ENCODE measurements at regions not wholly inside any gene's neighbourhood (a gene's known extent, or its start where the extent isn't known, plus 50 kb on each side); places are given as distances from the start of the nearest gene placed in this dataset.

DNA sequence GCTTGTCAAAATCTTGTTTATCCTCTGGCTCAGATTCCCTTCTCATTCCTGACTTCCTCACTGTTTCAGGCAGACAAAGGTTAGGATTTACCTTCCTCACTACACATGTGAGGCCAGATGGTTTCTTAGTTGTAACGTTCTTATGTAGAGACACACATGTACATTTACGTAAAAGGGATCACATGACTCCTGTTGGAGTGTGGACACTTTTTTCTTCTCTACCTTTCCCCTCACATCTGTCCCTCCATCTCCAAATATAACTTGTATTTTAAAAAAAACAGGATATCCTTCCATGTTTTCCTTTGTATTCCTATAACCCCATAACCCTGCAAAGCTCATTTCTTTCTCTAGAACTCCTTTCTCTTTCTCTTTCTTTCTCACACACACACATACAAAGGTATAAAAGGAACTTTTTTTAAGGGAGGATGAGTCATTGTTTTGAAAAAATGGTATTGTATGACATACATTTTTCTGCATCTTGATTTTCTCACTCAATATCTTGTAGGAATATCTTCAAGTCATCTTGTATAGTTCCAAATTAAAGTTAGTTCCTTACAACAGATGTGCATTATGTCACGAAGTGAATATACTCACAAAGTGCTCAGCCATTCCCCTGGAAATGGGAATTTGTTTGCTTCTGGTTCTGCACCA, 78.2 kb upstream of the SULF2 start:
- H3K4me3 ChIP-seq (ENCODE audit: low read length), result no peak overlapping the region
- no peak for DNase-seq
- H3K9me3 ChIP-seq (ENCODE audit: control insufficient read depth, low read depth, low read length), result peaks cover 5% of the 10 kb centered on the region
- H3K4me1 ChIP-seq (ENCODE audit: control insufficient read depth, insufficient read depth, low read length), result no peaks in the 10 kb centered on the region
- H3K27ac ChIP-seq (ENCODE audit: low read length), result no peak overlapping the region
- no peaks in the 10 kb centered on the region for H3K27me3 ChIP-seq (ENCODE audit: control insufficient read depth, insufficient read depth, low read length)
- no peaks in the 10 kb centered on the region for H3K36me3 ChIP-seq (ENCODE audit: control insufficient read depth, insufficient read depth, low read length)
- WGBS (ENCODE audit: insufficient coverage, low lambda C conversion rate), result 100% methylated on average over 1 of the region's 3 CpGs

DNA sequence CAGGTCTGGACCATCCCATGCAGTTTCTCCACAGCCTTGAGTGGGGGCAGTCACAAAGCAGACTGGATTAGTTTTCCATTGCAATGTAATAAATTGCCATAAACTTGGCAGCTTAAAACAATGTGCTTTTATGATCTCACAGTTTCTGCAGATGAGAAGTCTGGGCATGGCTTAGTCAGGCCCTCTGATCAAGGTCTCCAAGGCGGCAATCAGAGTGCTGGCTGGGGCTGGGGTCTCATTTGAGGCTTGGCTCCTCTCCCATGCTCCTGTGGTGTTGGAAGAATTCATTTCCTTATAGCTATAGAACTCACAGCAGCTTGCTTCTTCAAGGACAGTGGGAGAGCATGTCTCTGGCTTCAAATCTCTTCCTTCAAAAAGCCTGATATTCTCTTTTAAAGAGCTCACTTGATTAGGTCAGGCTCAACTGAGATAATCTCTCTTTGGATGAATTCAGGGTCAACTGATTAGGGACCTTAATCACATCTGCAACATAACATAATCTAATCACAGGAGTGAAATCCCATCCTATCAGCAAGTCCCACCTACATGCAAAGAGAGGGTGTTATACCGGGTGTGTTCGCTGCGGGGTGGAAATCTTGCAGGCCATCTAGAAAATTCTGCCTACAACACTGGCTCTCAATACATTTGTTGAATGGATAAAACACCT, 77.4 kb upstream of the SULF2 start:
- Histone ChIP-seq H3K4me3 (ENCODE audit: low read length) (no peak overlapping the region), H3K4me1 (ENCODE audit: control insufficient read depth, insufficient read depth, low read length) (no peaks in the 10 kb centered on the region), H3K27me3 (ENCODE audit: control insufficient read depth, insufficient read depth, low read length) (no peaks in the 10 kb centered on the region), H3K9me3 (ENCODE audit: control insufficient read depth, low read depth, low read length) (peaks cover 5% of the 10 kb centered on the region), H3K36me3 (ENCODE audit: control insufficient read depth, insufficient read depth, low read length) (no peaks in the 10 kb centered on the region), H3K27ac (ENCODE audit: low read length) (no peak overlapping the region)
- WGBS (ENCODE audit: insufficient coverage, low lambda C conversion rate), result 90% methylated on average over 3 of the region's 4 CpGs
- DNase-seq, result no peak

DNA sequence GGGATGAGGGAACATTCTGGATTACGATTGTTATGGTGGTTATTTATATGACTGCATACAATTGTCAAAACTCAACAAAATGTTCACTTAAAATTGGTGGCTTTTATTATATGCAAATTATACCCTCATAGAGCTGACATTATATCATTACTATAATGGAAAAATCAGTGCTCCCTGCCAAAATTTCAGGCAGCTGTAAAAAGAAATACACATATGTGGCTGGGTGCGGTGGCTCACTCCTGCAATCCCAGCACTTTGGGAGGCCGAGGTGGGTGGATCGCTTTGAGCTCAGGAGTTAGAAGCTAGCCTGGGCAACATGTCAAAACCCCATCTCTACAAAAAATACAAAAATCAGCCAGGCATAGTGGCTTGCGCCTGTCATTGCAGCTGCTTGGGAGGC, 75.8 kb upstream of the SULF2 start:
- 93% methylated on average over 2 of the region's 5 CpGs for WGBS (ENCODE audit: insufficient coverage, low lambda C conversion rate)
- Histone ChIP-seq H3K27me3 (ENCODE audit: control insufficient read depth, insufficient read depth, low read length) (no peaks in the 10 kb centered on the region), H3K27ac (ENCODE audit: low read length) (no peak overlapping the region), H3K36me3 (ENCODE audit: control insufficient read depth, insufficient read depth, low read length) (no peaks in the 10 kb centered on the region), H3K4me1 (ENCODE audit: control insufficient read depth, insufficient read depth, low read length) (peaks cover 5% of the 10 kb centered on the region), H3K9me3 (ENCODE audit: control insufficient read depth, low read depth, low read length) (peaks cover 6% of the 10 kb centered on the region), H3K4me3 (ENCODE audit: low read length) (no peak overlapping the region)
- no peak for DNase-seq

DNA sequence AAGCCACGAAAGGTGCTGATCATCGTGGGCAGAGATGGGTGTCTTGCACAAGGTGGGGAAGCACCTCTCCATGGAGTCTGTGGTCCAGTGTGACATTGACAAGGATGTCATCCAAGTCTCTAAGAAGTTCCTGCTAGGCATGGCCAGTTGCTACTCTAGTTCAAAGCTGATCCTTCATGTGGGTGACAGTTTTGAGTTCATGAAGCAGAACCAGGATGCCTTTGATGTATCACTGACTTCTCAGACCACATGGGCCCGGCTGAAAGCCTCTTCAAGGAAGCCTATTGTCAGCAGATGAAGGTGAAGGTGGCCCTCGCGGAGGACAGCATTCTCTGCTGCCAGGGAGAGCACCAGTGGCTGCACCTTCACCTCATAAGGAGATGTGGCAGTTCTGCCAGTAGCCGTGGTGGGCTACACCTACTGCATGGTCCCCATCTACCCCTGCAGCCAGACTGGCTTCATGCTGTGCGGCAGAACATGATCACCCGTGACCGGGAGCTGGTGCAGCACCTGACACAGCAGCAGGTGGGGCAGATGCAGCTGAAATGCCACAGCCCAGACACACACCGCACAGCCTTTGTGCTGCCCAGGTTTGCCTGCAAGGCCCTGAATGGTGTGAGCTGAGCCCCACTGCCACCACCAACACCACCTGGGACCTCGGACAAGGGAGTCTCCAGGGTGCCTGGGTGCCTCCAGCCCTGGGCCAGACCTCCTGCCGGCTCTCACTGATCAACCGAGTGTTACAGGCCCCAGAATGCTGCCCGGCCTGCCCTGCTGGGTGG, 75.0 kb upstream of the SULF2 start:
- H3K4me3 ChIP-seq (ENCODE audit: low read length), result no peak overlapping the region
- WGBS (ENCODE audit: insufficient coverage, low lambda C conversion rate), result no CpG with 5 or more reads among the region's 14 CpGs
- peaks cover 9% of the 10 kb centered on the region for H3K9me3 ChIP-seq (ENCODE audit: control insufficient read depth, low read depth, low read length)

DNA sequence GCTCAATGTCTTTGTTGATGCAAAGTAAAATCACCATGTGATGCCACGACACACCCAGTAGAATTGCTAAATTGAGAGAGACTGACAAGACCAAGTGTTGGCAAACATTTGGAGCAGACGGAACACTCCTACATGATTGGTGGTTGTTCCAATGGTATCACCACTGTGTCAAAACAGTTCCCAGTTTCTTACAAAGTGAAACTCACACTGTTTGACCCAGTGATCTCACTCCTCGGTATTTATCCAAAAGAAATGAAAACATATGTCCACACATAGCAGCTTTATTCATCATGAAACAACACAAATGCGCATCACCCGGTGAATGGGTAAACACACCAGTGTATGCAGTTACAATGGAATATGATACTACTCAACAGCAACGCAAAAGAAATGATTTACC, 74.0 kb upstream of the SULF2 start:
- no peak overlapping the region for H3K27ac ChIP-seq (ENCODE audit: low read length)
- H3K9me3 ChIP-seq (ENCODE audit: control insufficient read depth, low read depth, low read length), result peaks cover 9% of the 10 kb centered on the region
- DNase-seq, result no peak
- H3K4me1 ChIP-seq (ENCODE audit: control insufficient read depth, insufficient read depth, low read length), result peaks cover 5% of the 10 kb centered on the region
- WGBS (ENCODE audit: insufficient coverage, low lambda C conversion rate), result no CpG with 5 or more reads among the region's 6 CpGs
- no peaks in the 10 kb centered on the region for H3K27me3 ChIP-seq (ENCODE audit: control insufficient read depth, insufficient read depth, low read length)
- H3K4me3 ChIP-seq (ENCODE audit: low read length), result no peak overlapping the region
- H3K36me3 ChIP-seq (ENCODE audit: control insufficient read depth, insufficient read depth, low read length), result no peaks in the 10 kb centered on the region

More for the DNA sequence above, 75.0 kb upstream of the SULF2 start:
- Histone ChIP-seq H3K36me3 (ENCODE audit: control insufficient read depth, insufficient read depth, low read length) (no peaks in the 10 kb centered on the region), H3K27ac (ENCODE audit: low read length) (no peak overlapping the region), H3K4me1 (ENCODE audit: control insufficient read depth, insufficient read depth, low read length) (peaks cover 5% of the 10 kb centered on the region), H3K27me3 (ENCODE audit: control insufficient read depth, insufficient read depth, low read length) (no peaks in the 10 kb centered on the region)
- no peak for DNase-seq

DNA sequence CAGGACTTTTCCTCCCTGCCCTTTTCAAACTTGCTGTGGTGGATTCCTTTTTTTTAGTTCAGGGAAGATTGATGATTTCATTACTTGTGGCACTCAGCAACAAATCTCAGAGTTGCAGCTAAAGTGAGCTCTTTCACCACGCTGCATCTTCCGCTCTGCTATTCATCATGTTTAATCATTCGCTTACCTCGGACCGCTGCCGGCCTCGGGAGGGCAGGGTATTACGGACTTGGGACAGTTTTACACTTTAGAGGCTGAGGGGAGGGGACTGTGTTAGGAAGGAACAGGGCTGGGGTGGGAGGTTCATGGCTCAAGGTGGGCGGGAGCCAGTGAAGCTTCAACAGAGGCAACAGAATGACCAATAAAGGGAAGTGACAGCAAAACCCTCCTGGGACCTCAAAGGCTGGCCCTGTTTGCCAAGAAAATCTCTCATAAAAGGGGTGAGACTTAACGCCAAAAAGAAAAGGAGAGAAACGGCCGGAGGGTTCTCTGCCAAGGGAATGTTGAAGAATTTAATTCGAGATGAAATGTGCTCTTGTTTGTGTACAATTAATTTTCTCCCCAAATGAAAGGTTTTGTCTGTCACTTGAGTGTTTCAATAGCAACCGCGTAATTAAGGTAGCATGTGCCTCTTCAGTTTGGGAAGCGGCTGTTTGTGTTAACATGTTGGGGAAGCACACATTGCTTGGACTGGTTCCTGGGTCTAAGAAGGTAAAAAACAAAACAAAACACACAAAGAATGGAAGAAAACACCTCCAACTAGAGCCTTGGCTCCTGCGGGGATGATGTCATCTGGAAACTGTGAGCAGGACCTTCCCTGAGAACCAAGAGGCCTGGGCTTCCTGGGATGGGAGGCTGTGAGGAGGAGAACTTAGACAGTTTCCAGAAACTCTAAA, 72.5 kb upstream of the SULF2 start:
- Histone ChIP-seq H3K4me1 (ENCODE audit: control insufficient read depth, insufficient read depth, low read length) (peaks cover 5% of the 10 kb centered on the region), H3K27me3 (ENCODE audit: control insufficient read depth, insufficient read depth, low read length) (no peaks in the 10 kb centered on the region), H3K27ac (ENCODE audit: low read length) (no peak overlapping the region), H3K4me3 (ENCODE audit: low read length) (no peak overlapping the region), H3K36me3 (ENCODE audit: control insufficient read depth, insufficient read depth, low read length) (no peaks in the 10 kb centered on the region), H3K9me3 (ENCODE audit: control insufficient read depth, low read depth, low read length) (peaks cover 9% of the 10 kb centered on the region)
- DNase-seq, result peak in 1 of 2 donors; percentile 23
- 100% methylated on average over 1 of the region's 17 CpGs for WGBS (ENCODE audit: insufficient coverage, low lambda C conversion rate)

DNA sequence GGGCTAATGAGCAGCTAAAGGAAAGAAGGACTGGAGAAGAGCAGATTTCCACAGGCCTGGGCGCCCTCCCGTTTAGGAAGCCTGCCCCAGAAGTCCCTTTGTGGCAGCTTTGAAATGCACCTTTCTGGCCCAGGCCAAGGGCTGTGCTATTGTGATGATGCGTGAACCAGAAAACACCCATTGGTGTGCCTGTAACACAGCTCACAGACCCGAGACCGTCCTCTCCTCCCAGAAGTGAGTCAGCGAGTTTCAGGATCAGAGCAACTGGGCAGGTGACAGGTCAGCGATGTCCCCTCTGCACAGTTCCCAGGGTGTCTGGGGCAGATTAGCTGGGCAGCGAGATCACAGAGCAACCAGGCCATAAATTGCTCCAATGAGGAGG, 71.9 kb upstream of the SULF2 start:
- H3K27ac ChIP-seq (ENCODE audit: low read length), result no peak overlapping the region
- no peaks in the 10 kb centered on the region for H3K36me3 ChIP-seq (ENCODE audit: control insufficient read depth, insufficient read depth, low read length)
- WGBS (ENCODE audit: insufficient coverage, low lambda C conversion rate), result no CpG with 5 or more reads among the region's 8 CpGs
- H3K9me3 ChIP-seq (ENCODE audit: control insufficient read depth, low read depth, low read length), result peaks cover 5% of the 10 kb centered on the region
- H3K4me1 ChIP-seq (ENCODE audit: control insufficient read depth, insufficient read depth, low read length), result peaks cover 5% of the 10 kb centered on the region
- DNase-seq, result no peak
- no peaks in the 10 kb centered on the region for H3K27me3 ChIP-seq (ENCODE audit: control insufficient read depth, insufficient read depth, low read length)
- no peak overlapping the region for H3K4me3 ChIP-seq (ENCODE audit: low read length)

DNA sequence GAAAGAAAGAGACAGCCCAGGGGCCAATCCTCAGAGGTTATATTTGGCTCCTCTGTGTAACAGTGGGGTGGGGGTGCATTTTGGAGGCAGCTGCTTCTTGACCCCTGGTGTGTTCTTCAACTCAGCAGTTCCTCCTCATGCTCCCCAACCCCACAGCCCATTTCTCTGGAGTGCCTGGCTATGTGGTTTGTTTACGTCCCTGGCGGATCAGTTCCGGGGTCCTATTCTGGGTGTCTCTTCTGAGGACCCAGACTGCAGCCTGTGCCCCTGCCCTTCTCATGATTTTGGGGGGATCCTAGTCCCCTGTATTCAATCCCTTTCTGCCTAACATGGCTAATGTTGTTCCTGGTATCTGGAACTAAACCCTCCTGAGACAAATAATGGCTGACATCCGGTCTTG, 70.5 kb upstream of the SULF2 start:
- WGBS (ENCODE audit: insufficient coverage, low lambda C conversion rate), result no CpG with 5 or more reads among the region's 4 CpGs
- no peaks in the 10 kb centered on the region for H3K36me3 ChIP-seq (ENCODE audit: control insufficient read depth, insufficient read depth, low read length)
- no peak for DNase-seq
- peaks cover 5% of the 10 kb centered on the region for H3K9me3 ChIP-seq (ENCODE audit: control insufficient read depth, low read depth, low read length)
- H3K27me3 ChIP-seq (ENCODE audit: control insufficient read depth, insufficient read depth, low read length), result no peaks in the 10 kb centered on the region
- H3K27ac ChIP-seq (ENCODE audit: low read length), result no peak overlapping the region
- peaks cover 5% of the 10 kb centered on the region for H3K4me1 ChIP-seq (ENCODE audit: control insufficient read depth, insufficient read depth, low read length)
- H3K4me3 ChIP-seq (ENCODE audit: low read length), result no peak overlapping the region

DNA sequence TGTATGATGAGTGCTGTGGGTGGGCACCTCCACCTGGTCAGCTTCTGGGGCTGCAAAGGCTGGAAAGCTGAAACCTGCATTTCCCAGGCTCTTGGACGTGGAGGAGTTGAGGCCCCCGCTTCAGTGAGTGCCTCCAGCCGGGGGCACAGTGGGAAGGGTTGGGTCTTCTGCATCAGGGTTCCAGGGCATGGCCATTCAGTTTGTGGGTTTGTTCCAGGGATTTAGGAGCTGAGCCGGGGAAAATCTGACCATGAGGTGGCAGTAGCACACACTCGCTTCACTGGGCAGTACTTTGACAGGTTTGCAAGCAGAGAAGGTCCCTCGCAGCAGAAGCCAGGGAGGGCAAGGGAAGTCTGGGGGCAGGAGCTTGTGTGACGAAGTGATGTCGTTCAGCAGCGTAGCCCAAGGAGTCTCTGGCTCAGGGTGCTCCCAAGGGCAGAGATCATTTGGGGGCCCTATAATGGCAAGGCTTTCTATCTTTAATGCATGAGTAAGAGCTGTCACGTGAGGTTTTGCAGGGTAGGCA, 69.5 kb upstream of the SULF2 start:
- Histone ChIP-seq H3K27me3 (ENCODE audit: control insufficient read depth, insufficient read depth, low read length) (no peaks in the 10 kb centered on the region), H3K4me3 (ENCODE audit: low read length) (no peak overlapping the region), H3K36me3 (ENCODE audit: control insufficient read depth, insufficient read depth, low read length) (no peaks in the 10 kb centered on the region), H3K27ac (ENCODE audit: low read length) (no peak overlapping the region), H3K9me3 (ENCODE audit: control insufficient read depth, low read depth, low read length) (peaks cover 5% of the 10 kb centered on the region), H3K4me1 (ENCODE audit: control insufficient read depth, insufficient read depth, low read length) (peaks cover 5% of the 10 kb centered on the region)
- no peak for DNase-seq
- no CpG with 5 or more reads among the region's 10 CpGs for WGBS (ENCODE audit: insufficient coverage, low lambda C conversion rate)

DNA sequence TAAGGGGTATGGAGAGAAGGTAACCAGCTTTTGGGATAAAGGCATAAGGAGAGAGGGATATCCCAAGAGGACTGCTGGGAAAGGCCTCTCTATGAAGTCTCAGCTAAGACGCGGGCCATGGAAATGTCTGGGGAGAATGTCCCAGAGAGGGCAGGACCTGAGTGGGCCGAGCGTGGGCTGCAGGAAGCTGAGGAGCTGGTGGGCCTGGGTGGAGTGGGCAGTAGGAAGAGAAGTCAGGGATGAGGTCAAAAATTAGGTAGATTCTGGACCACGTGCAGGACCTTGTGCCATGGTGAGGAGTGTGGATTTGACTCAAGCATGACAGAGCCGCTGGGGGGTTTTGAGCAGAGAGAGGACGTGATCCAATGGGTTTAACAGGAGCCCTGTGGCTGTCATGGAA, 66.5 kb upstream of the SULF2 start:
- DNase-seq, result no peak
- Histone ChIP-seq H3K27ac (ENCODE audit: low read length) (no peak overlapping the region), H3K27me3 (ENCODE audit: control insufficient read depth, insufficient read depth, low read length) (no peaks in the 10 kb centered on the region), H3K4me3 (ENCODE audit: low read length) (no peak overlapping the region), H3K4me1 (ENCODE audit: control insufficient read depth, insufficient read depth, low read length) (no peaks in the 10 kb centered on the region), H3K9me3 (ENCODE audit: control insufficient read depth, low read depth, low read length) (peaks cover 5% of the 10 kb centered on the region), H3K36me3 (ENCODE audit: control insufficient read depth, insufficient read depth, low read length) (no peaks in the 10 kb centered on the region)
- WGBS (ENCODE audit: insufficient coverage, low lambda C conversion rate), result 100% methylated on average over 3 of the region's 7 CpGs
